ENCODE measurements at regions not wholly inside any gene's neighbourhood (a gene's known extent, or its start where the extent isn't known, plus 50 kb on each side); places are given as distances from the start of the nearest gene placed in this dataset.

GRCh38 chr3:160174621-160175020, 50.6 kb upstream of the C3orf80 start:
- Histone ChIP-seq H3K4me3 (ENCODE audit: low read depth, low read length) (no peak overlapping the region), H3K36me3 (ENCODE audit: control insufficient read depth, insufficient read depth, low read length) (no peaks in the 10 kb centered on the region), H3K27me3 (ENCODE audit: control insufficient read depth, insufficient read depth, low read length) (no peaks in the 10 kb centered on the region)
- no peak for DNase-seq (ENCODE audit: low read depth)
- TF ChIP-seq CTCF (IDR thresholded peaks at IDR 0.05; ENCODE audit: insufficient read depth, low read length, poor library complexity, severe bottlenecking): no peak
